HepG2 (cell line): ENCODE measurements at regions not wholly inside any gene's neighbourhood (a gene's known extent, or its start where the extent isn't known, plus 50 kb on each side); places are given as distances from the start of the nearest gene placed in this dataset.
"Not testable (repeated sequence)": the region's sequence is repeated elsewhere in the genome, so short reads cannot be mapped to it uniquely, and the experiment has no call there.

ENCODE experiments used
- ATAC-seq: fragments of 200-7000 bp; cut with Tn5 transposase; 3 replicates; pipeline ENCODE4 v1.9.1; 2020; ENCODE audit warnings: mild to moderate bottlenecking, moderate library complexity
- BruUV-seq: library from RNA; stranded (reverse); fragments of 400-500 nt; replicated peaks from 2 replicates; lab custom pipeline; 2021; lab: Mats Ljungman, UMichigan
- CTCF ChIA-PET: fragments of 300-600 bp; formaldehyde crosslinking; extraction: SDS; loops from one replicate; lab custom pipeline; 2021; ENCODE audit warnings: low total read pairs, inconsistent platforms, low intra/inter-chr PET ratio; lab: Yijun Ruan, JAX
- POLR2A ChIA-PET: fragments of 350-600 bp; sonication (Branson Sonifier 250); formaldehyde crosslinking; loops from one replicate; lab custom pipeline; 2020; ENCODE audit warnings: antibody characterized with exemption, inconsistent platforms; lab: Yijun Ruan, JAX
- DNase-seq: peaks from one replicate; pipeline ENCODE4 v3.0.0-alpha.2; 2015; ENCODE audit warnings: low spot score
- FAIRE-seq: peaks from 3 replicates; lab custom pipeline; 2011; peaks lifted over from hg19 to GRCh38; lab: Jason Lieb, UNC
- H2AFZ ChIP-seq: one replicate; pipeline ENCODE4 v1.6.1; 2011; ENCODE audit warnings: low read length, inconsistent platforms
- H3K27ac ChIP-seq: fragments of 300-600 bp; 3 replicates; pipeline ENCODE4 v1.8.0; 2011; ENCODE audit warnings: mixed run types, mild to moderate bottlenecking, mixed read lengths, low read length, inconsistent platforms; ENCODE audit not compliant: insufficient read depth; ENCODE audit errors: extremely low read length
- H3K27me3 ChIP-seq, 2 experiments: fragments of 200-600 bp in 1 of 2; 2 replicates in 1 of 2; 3 replicates in 1 of 2; pipeline versions ENCODE4 v1.6.0 to v1.8.0; 2011; ENCODE audit warnings: low read length in 2 of 2, mild to moderate bottlenecking in 2 of 2, moderate library complexity in 2 of 2, inconsistent platforms in 1 of 2; ENCODE audit not compliant: insufficient read depth in 2 of 2, control insufficient read depth in 1 of 2
- H3K36me3 ChIP-seq, 2 experiments: fragments of 200-600 bp in 1 of 2; replicated peaks in 1 of 2; 2 replicates in 1 of 2; 3 replicates in 1 of 2; pipeline versions ENCODE4 v1.5.1 to v1.8.0; 2011; ENCODE audit warnings: low read length in 2 of 2, inconsistent platforms in 1 of 2; ENCODE audit not compliant: insufficient read depth in 2 of 2, control insufficient read depth in 1 of 2
- H3K4me1 ChIP-seq: 2 replicates; pipeline ENCODE4 v1.5.1; 2012; ENCODE audit warnings: low read length, inconsistent platforms; ENCODE audit not compliant: insufficient read depth
- H3K4me2 ChIP-seq: 2 replicates; pipeline ENCODE4 v1.6.0; 2011; ENCODE audit warnings: low read depth, low read length, inconsistent platforms
- H3K4me3 ChIP-seq, 3 experiments: fragments of 200-600 bp in 1 of 3; sonication (generic), shearing (Covaris generic) in 1 of 3; replicated peaks in 1 of 3; 2 replicates each; pipeline ENCODE4 v1.5.1; 2011 to 2016; ENCODE audit warnings: low read length in 3 of 3, inconsistent platforms in 2 of 3, low read depth in 2 of 3, mild to moderate bottlenecking in 2 of 3, control low read depth in 1 of 3, mixed read lengths in 1 of 3; ENCODE audit not compliant: insufficient read depth in 1 of 3
- H3K79me2 ChIP-seq: one replicate; pipeline ENCODE4 v1.6.1; 2011; ENCODE audit warnings: low read length, inconsistent platforms; ENCODE audit not compliant: insufficient read depth
- H3K9ac ChIP-seq: 2 replicates; pipeline ENCODE4 v1.6.0; 2011; ENCODE audit warnings: mild to moderate bottlenecking, low read depth, low read length, inconsistent platforms; ENCODE audit not compliant: insufficient read depth
- H3K9me3 ChIP-seq: 2 replicates; pipeline ENCODE4 v1.5.1; 2012; ENCODE audit warnings: mild to moderate bottlenecking, low read length
- H4K20me1 ChIP-seq: 2 replicates; pipeline ENCODE4 v1.6.0; 2011; ENCODE audit warnings: inconsistent platforms, mild to moderate bottlenecking, low read length, moderate library complexity; ENCODE audit not compliant: insufficient read depth
- ZNF335 ChIP-seq: sonication (generic); formaldehyde crosslinking; IDR thresholded peaks from 2 replicates; pipeline ENCODE4 v1.4.0; 2020; ENCODE audit warnings: missing genetic modification reagents
- ZNF629 ChIP-seq: sonication (generic); formaldehyde crosslinking; conservative IDR thresholded peaks from 2 replicates; pipeline ENCODE4 v1.5.0; 2020; ENCODE audit warnings: missing genetic modification reagents
- WGBS: methylation state at CpG from one replicate; pipeline ENCODE4 v1.1.6; 2017; ENCODE audit warnings: low lambda C conversion rate; 5-methylcytosine and 5-hydroxymethylcytosine counted together
- in situ Hi-C: cut with HindIII; loops from 2 replicates; pipeline ENCODE4 v1.10.0; 2017; ENCODE audit warnings: low pct_unique_long_range_greater_than_20kb; ENCODE audit not compliant: extremely low pct_ligation_motif_present
- intact Hi-C: fragments of 100-400 bp; cut with micrococcal nuclease; formaldehyde crosslinking; loops from one replicate; pipeline ENCODE4 v1.10.0; 2022; ENCODE audit not compliant: unreplicated experiment
- TF ChIP-seq, protein P1 (sequence below): sonication (generic); formaldehyde crosslinking; IDR thresholded peaks from 2 replicates; pipeline ENCODE4 v1.5.0; 2020; ENCODE audit warnings: mild to moderate bottlenecking, missing genetic modification reagents, moderate library complexity
- TF ChIP-seq, protein P2 (sequence below): sonication (generic); formaldehyde crosslinking; IDR thresholded peaks from 2 replicates; pipeline ENCODE4 v1.5.0; 2020; ENCODE audit warnings: mild to moderate bottlenecking, missing genetic modification reagents

DNA sequence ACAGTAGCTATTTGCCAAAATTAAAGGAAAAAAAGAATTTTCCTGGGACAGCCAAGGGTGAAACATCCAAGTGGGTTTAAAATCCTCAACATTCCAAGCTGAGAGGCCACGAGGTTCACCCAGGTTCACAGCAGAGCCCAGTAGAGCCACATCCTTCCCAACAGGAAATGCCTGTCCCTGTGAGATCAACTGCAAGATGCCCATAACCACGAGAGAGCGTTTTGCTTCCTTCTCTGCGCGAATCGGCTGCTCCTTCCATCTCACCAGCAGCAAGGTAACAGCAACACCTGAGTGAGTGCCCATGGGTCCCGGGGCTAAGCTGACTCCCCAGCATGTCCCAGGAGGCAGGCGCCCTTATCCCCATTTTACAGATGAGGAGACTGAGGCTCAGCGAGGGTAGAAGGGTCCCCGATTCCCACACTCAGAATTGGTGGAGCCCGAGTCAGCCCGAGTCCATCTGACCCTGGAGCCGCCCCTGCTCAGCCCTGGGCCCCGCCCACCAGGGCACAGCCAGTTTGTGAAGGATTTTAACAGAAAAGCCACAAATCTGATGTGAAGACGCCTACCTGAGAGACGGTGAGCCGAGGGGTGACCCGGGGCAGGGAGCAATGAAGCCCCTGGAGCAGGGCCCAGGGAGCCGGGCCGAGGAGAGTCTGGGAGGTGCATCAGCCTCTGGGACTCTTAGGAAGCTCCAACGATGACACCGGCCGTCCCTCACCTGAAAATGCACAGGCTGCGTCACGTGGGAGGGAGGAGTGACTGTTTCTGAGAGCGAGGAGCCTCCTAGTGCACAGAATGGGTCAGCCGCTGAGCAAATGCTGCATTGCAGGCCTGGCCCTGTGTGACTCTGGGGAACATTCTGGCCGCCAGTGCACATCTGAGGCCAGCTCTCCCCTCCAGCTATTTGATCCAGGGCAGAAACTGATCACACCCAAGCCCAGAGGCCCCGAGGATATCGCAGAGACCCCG is 236.9 kb upstream of the SFSWAP start:
- H2AFZ ChIP-seq = no peak overlapping the region

DNA sequence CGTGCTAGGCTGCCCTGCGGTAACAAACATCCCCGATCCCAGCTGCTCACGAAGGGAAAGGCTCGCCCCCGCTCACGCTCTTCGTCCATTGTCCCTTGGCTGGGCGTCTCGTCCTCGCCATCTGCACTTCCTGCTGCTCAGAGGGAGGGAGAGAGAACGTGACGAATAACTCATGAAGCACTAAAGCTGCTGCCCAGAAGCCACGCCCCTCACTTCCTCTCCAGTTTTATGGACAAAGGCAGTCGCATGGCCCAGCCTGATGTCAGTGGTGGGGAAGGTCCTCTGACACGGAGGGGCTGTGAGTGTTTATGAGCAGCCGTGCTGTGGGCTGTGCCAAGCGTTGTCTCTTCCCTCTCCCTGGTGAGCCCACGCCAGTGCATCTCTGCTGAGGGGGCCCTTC is 235.9 kb upstream of the SFSWAP start:
- H3K9ac ChIP-seq, H4K20me1 ChIP-seq, ATAC-seq, H2AFZ ChIP-seq, intact Hi-C loops, CTCF ChIA-PET, POLR2A ChIA-PET, H3K4me1 ChIP-seq, H3K79me2 ChIP-seq, DNase-seq, H3K4me2 ChIP-seq, BruUV-seq, H3K27ac ChIP-seq, H3K9me3 ChIP-seq, in situ Hi-C loops, H3K36me3 ChIP-seq, H3K4me3 ChIP-seq, FAIRE-seq: not testable (repeated sequence)
- peaks cover 2 to 17% of the 10 kb centered on the region in 2 experiments; a peak in 3 of 5 replicates for H3K27me3 ChIP-seq
- WGBS = 20% methylated on average over 1 of the region's 19 CpGs

More for the DNA sequence above, 236.9 kb upstream of the SFSWAP start:
- H3K9me3 ChIP-seq = peaks cover 5% of the 10 kb centered on the region; the same call in 1 of the 2 replicates
- ATAC-seq (peak; percentile 60), FAIRE-seq (no peak)
- no peak overlapping the region for H3K4me3 ChIP-seq
- peak; percentile 34; the same call in 1 of the 2 replicates for TF ChIP-seq ZNF629
- TF ChIP-seq, protein P1, sequence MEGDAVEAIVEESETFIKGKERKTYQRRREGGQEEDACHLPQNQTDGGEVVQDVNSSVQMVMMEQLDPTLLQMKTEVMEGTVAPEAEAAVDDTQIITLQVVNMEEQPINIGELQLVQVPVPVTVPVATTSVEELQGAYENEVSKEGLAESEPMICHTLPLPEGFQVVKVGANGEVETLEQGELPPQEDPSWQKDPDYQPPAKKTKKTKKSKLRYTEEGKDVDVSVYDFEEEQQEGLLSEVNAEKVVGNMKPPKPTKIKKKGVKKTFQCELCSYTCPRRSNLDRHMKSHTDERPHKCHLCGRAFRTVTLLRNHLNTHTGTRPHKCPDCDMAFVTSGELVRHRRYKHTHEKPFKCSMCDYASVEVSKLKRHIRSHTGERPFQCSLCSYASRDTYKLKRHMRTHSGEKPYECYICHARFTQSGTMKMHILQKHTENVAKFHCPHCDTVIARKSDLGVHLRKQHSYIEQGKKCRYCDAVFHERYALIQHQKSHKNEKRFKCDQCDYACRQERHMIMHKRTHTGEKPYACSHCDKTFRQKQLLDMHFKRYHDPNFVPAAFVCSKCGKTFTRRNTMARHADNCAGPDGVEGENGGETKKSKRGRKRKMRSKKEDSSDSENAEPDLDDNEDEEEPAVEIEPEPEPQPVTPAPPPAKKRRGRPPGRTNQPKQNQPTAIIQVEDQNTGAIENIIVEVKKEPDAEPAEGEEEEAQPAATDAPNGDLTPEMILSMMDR (CRISPR knock-in tag) = 0 out of 2 replicates have a peak, but pooled peaks have one; percentile 11
- no peak for TF ChIP-seq ZNF335 (CRISPR knock-in tag)
- TF ChIP-seq, protein P2, sequence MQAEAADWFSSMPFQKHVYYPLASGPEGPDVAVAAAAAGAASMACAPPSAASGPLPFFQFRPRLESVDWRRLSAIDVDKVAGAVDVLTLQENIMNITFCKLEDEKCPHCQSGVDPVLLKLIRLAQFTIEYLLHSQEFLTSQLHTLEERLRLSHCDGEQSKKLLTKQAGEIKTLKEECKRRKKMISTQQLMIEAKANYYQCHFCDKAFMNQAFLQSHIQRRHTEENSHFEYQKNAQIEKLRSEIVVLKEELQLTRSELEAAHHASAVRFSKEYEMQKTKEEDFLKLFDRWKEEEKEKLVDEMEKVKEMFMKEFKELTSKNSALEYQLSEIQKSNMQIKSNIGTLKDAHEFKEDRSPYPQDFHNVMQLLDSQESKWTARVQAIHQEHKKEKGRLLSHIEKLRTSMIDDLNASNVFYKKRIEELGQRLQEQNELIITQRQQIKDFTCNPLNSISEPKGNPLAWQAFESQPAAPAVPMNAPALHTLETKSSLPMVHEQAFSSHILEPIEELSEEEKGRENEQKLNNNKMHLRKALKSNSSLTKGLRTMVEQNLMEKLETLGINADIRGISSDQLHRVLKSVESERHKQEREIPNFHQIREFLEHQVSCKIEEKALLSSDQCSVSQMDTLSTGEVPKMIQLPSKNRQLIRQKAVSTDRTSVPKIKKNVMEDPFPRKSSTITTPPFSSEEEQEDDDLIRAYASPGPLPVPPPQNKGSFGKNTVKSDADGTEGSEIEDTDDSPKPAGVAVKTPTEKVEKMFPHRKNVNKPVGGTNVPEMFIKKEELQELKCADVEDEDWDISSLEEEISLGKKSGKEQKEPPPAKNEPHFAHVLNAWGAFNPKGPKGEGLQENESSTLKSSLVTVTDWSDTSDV (CRISPR knock-in tag) = no peak
- TF ChIP-seq, all 625 proteins: peak for 2
- Histone ChIP-seq H3K27ac (no peak overlapping the region), H3K4me1 (no peaks in the 10 kb centered on the region), H3K36me3 (no peaks in the 10 kb centered on the region), H3K9ac (no peak overlapping the region), H3K79me2 (no peaks in the 10 kb centered on the region), H4K20me1 (no peaks in the 10 kb centered on the region), H3K4me2 (no peak overlapping the region), H3K27me3 (peaks cover 2 to 17% of the 10 kb centered on the region in 2 experiments; a peak in 3 of 5 replicates)
- ChIA-PET POLR2A (no interaction called here), CTCF (no interaction called here)
- no peak for DNase-seq
- BruUV-seq = no TSS peak
- 61% methylated on average over 7 of the region's 31 CpGs for WGBS
- intact Hi-C loops = no loop called here
- in situ Hi-C loops = loop anchor here (25.0 kb wide), 1 partner anchor 562 kb away; no protein-coding TSS in a partner anchor
